ENCODE measurements at regions not wholly inside any gene's neighbourhood (a gene's known extent, or its start where the extent isn't known, plus 50 kb on each side); places are given as distances from the start of the nearest gene placed in this dataset.

DNA sequence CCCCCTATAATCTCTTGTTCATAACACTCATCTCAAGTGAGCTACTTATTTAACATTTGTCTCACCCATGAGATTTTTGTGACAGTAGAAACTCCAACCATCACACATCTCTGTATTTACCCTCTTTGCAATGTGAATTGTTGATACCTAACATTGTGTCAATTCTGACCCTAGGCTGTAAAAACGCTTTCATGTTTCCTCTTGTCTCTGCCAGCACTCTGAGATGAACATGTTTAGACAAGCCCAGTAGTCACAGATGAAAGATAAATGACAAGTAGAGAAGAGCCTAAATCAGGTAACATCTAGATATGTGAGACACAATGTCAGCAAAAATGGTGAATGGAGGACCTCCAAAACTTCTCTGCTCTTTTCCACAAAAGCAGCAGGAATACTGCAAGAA, 1254.5 kb upstream of the GOT2 start:
- no peak for DNase-seq (ENCODE audit: low read depth)
- H3K4me3 ChIP-seq (ENCODE audit: low read depth, low read length), result no peak overlapping the region
- in situ Hi-C loops (cut with HindIII; ENCODE audit: low sequenced_read_pairs), result no loop called here
- TF ChIP-seq, protein P1, sequence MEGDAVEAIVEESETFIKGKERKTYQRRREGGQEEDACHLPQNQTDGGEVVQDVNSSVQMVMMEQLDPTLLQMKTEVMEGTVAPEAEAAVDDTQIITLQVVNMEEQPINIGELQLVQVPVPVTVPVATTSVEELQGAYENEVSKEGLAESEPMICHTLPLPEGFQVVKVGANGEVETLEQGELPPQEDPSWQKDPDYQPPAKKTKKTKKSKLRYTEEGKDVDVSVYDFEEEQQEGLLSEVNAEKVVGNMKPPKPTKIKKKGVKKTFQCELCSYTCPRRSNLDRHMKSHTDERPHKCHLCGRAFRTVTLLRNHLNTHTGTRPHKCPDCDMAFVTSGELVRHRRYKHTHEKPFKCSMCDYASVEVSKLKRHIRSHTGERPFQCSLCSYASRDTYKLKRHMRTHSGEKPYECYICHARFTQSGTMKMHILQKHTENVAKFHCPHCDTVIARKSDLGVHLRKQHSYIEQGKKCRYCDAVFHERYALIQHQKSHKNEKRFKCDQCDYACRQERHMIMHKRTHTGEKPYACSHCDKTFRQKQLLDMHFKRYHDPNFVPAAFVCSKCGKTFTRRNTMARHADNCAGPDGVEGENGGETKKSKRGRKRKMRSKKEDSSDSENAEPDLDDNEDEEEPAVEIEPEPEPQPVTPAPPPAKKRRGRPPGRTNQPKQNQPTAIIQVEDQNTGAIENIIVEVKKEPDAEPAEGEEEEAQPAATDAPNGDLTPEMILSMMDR (IDR thresholded peaks at IDR 0.05; ENCODE audit: low read depth, low read length, missing control alignments), result no peak

GRCh38 chr16:59975953-59976352, 1241.8 kb upstream of the GOT2 start:
- DNase-seq (ENCODE audit: low read depth), result no peak
- no peak overlapping the region for H3K4me3 ChIP-seq (ENCODE audit: low read depth, low read length)
- in situ Hi-C loops (cut with HindIII; ENCODE audit: low sequenced_read_pairs), result no loop called here
- TF ChIP-seq, protein P1 (IDR thresholded peaks at IDR 0.05; ENCODE audit: low read depth, low read length, missing control alignments), result no peak

DNA sequence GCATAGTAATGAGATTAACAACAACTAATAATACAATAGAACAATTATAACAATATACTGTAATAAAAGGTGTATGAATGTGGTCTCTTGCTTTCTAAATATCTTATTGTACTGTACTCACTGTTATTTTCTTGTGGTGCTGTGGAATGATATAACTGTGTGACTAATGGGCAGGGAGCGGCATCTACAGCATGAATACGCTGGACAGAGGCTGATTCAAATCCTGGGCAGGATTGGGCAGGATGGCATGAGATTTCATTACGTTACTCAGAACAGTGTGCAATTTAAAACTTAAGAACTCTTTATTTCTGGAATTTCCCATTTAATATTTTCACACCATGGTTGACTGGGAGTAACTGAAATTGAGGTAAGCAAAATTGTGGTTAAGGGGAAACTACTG, 1239.8 kb upstream of the GOT2 start:
- in situ Hi-C loops (cut with HindIII; ENCODE audit: low sequenced_read_pairs), result no loop called here
- TF ChIP-seq, protein P1 (IDR thresholded peaks at IDR 0.05; ENCODE audit: low read depth, low read length, missing control alignments), result no peak
- no peak overlapping the region for H3K4me3 ChIP-seq (ENCODE audit: low read depth, low read length)
- no peak for DNase-seq (ENCODE audit: low read depth)

- H3K4me3 ChIP-seq (ENCODE audit: low read depth, low read length), result no peak overlapping the region
- TF ChIP-seq, protein P1 (IDR thresholded peaks at IDR 0.05; ENCODE audit: low read depth, low read length, missing control alignments), result no peak
- in situ Hi-C loops (cut with HindIII; ENCODE audit: low sequenced_read_pairs), result no loop called here
- DNase-seq (ENCODE audit: low read depth), result no peak
Measured at GRCh38 chr16:59971264-59971663, 1237.1 kb upstream of the GOT2 start.

DNA sequence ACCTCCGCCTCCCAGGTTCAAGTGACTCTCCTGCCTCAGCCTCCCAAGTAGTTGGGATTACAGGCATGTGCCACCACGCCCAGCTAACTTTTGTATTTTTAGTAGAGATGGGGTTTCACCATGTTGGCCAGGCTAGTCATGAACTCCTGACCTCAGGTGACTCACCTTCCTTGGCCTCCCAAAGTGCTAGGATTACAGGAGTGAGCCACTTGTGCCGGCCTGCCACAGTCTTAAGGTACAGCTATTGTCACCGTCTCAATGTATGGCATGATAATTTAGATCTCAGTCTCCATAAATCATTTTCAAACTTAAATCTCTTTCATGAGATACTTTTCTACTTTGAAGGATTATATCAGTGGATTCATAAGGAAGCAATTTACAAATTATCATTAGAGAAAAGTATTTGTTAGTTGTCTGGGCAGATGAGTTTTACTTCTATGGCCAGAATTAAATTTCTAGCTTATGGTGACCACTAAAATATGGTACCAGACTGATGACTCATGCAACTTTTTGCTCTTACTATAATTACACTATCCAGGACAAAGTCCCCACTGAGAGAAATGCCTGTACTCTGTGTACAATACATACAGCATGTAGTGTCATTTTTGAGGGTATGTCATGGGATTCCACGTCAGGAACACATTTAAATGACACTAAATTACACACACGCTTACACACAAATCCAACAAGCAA, 1230.3 kb upstream of the GOT2 start:
- in situ Hi-C loops (cut with HindIII; ENCODE audit: low sequenced_read_pairs), result no loop called here
- DNase-seq (ENCODE audit: low read depth), result no peak

DNA sequence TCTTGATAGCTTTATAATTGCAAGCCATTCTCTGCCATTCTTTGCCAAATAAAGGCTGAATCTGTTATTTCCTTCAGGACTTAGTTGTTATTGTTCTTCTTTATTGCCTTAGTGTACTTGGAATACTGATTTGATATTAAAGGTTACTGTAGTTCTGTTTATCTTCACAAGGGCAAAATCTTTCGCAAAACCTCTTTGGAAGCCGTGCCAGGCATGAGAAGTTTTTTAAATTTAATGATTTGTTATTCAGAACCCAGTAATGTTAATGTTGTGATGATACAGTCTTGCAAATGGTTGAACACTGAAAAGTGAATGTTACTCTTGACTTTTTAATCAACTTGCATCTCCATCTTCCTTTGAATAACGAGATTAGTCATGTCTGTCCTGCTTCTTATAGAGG, 1225.2 kb upstream of the GOT2 start:
- no peak overlapping the region for H3K4me3 ChIP-seq (ENCODE audit: low read depth, low read length)
- no peak for DNase-seq (ENCODE audit: low read depth)
- TF ChIP-seq, protein P1 (IDR thresholded peaks at IDR 0.05; ENCODE audit: low read depth, low read length, missing control alignments), result no peak
- in situ Hi-C loops (cut with HindIII; ENCODE audit: low sequenced_read_pairs), result no loop called here

More for the DNA sequence above, 1230.3 kb upstream of the GOT2 start:
- TF ChIP-seq, protein P1 (IDR thresholded peaks at IDR 0.05; ENCODE audit: low read depth, low read length, missing control alignments), result no peak
- no peak overlapping the region for H3K4me3 ChIP-seq (ENCODE audit: low read depth, low read length)
